ENCODE measurements at regions not wholly inside any gene's neighbourhood (a gene's known extent, or its start where the extent isn't known, plus 50 kb on each side); places are given as distances from the start of the nearest gene placed in this dataset.

DNA sequence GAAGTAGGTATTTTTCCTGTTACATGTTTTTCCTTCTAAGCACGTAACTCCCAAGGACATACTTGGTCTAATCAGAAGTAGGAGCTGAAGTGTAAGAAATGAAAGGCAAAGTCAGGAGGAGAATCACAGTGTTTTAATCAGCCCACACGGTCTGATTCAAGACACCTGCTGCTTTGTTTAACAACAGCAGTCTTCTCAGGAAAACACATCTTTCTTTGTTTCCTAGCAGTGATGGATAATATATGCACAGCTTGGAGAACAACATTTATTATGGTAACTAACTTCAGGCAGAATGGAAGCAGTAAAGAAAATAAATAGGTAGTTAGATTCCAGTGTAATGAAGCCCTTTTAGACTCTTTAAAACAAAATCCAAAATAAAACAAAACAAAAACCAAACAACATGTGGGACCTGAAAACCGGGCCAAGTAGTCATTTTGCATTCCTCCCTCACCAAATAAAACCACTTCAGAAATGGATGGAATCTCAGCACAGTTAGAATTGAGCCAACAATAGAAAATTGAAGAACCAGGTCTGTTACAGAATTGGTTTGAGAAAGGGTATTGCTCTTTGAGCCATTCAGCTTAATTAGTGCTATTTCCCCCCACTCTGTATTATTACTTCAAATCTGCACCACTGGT lies 61.1 kb upstream of the UGP2 start:
- TF ChIP-seq, protein P1, sequence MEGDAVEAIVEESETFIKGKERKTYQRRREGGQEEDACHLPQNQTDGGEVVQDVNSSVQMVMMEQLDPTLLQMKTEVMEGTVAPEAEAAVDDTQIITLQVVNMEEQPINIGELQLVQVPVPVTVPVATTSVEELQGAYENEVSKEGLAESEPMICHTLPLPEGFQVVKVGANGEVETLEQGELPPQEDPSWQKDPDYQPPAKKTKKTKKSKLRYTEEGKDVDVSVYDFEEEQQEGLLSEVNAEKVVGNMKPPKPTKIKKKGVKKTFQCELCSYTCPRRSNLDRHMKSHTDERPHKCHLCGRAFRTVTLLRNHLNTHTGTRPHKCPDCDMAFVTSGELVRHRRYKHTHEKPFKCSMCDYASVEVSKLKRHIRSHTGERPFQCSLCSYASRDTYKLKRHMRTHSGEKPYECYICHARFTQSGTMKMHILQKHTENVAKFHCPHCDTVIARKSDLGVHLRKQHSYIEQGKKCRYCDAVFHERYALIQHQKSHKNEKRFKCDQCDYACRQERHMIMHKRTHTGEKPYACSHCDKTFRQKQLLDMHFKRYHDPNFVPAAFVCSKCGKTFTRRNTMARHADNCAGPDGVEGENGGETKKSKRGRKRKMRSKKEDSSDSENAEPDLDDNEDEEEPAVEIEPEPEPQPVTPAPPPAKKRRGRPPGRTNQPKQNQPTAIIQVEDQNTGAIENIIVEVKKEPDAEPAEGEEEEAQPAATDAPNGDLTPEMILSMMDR (IDR thresholded peaks at IDR 0.05; ENCODE audit: insufficient read depth, low read length, missing control alignments): no peak
- POLR2A ChIA-PET: no interaction called here

DNA sequence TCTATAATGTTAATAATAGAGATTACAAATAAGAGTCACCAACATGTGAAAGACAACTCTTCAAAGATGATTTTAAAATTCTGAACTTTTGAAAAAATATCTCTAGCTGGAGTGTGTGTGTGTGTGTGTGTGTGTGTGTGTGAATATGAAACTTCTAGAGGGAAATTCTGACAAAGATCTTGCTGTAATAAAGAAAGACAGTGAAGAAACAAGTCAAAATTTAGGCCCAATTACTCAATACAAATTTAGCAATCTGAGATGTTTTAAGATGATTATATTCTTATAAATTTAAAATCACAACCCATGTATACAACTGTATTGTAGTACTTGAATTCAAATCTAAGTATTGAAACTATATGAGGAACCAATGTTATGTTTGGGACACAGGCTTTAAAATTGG lies 57.2 kb upstream of the UGP2 start:
- no peak for DNase-seq (ENCODE audit: low read depth, low spot score)
- POLR2A ChIA-PET: no interaction called here
- TF ChIP-seq, protein P1 (IDR thresholded peaks at IDR 0.05; ENCODE audit: insufficient read depth, low read length, missing control alignments): no peak
- CTCF ChIA-PET: no interaction called here
- no peak overlapping the region for H3K4me3 ChIP-seq (ENCODE audit: low read depth, low read length)

More for the DNA sequence above, 61.1 kb upstream of the UGP2 start:
- no peak overlapping the region for H3K4me3 ChIP-seq (ENCODE audit: low read depth, low read length)
- CTCF ChIA-PET: no interaction called here
- no peak for DNase-seq (ENCODE audit: low read depth, low spot score)

DNA sequence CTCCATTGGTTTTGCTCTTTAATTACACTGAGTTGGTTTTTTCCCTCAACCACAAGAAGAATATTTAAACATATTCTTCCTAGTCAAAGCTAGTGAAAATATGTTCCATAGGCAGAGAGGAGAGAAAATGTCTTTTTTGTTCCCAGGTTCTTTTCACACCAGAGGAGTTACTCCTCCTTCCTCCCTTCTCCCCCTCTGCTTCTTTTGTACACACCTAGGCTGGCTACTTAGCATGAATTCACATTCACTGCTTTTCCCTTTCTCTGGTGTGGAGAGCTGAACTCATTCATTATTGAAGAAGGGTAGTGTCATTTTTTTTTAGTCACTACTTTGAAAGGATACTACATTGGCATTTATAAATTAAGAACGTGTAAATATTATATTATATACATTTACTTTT lies 56.6 kb upstream of the UGP2 start:
- no peak overlapping the region for H3K4me3 ChIP-seq (ENCODE audit: low read depth, low read length)
- DNase-seq (ENCODE audit: low read depth, low spot score): no peak
- POLR2A ChIA-PET: no interaction called here
- TF ChIP-seq, protein P1 (IDR thresholded peaks at IDR 0.05; ENCODE audit: insufficient read depth, low read length, missing control alignments): no peak
- CTCF ChIA-PET: no interaction called here

DNA sequence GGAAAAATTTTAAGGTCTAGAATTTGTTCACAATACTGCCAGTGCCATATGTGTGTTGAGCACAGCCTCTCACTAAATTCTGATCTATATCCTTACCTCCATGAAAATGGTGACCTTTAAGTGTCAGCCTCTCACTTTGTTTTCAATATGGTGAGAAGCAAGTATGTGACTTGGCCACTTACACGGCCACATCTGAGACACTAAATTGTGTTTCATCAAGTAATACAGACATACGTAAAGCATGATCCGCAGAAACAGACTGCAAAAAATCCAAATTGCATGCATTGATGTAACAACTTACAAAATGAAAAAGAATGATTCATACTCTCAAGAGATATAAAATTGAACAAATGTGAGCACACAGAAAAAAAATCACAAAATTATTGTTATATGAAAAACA lies 55.2 kb upstream of the UGP2 start:
- ChIA-PET CTCF (no interaction called here), POLR2A (no interaction called here)
- no peak for DNase-seq (ENCODE audit: low read depth, low spot score)

DNA sequence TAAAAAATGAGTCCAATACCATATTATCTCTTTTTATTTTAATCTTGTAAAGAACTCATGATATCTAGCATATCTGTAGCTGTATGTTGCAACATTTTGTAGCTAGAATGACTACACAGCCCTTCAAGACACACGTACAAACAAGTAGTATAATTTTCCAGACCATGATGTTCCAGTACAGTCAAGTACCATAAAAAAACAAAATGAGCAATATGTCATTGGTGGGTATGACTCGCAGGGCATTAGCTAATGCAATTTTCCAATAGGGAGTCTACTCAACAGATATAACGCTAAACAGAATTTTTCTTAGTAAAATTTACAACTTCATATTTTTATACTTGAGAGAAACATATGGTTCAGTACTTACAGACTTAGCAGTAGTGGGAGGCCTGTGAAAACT lies 53.6 kb upstream of the UGP2 start:
- H3K4me3 ChIP-seq (ENCODE audit: low read depth, low read length): no peak overlapping the region
- TF ChIP-seq, protein P1 (IDR thresholded peaks at IDR 0.05; ENCODE audit: insufficient read depth, low read length, missing control alignments): no peak
- DNase-seq (ENCODE audit: low read depth, low spot score): peak; percentile 28
- CTCF ChIA-PET: interaction anchor here (1.0 kb wide), 1 partner anchor 88 kb away, joined by 3 read pairs; no protein-coding TSS in a partner anchor
- POLR2A ChIA-PET: interaction anchor here (0.6 kb wide), 1 partner anchor 74 kb away, joined by 5 read pairs; no protein-coding TSS in a partner anchor

More for the DNA sequence above, 55.2 kb upstream of the UGP2 start:
- TF ChIP-seq, protein P1 (IDR thresholded peaks at IDR 0.05; ENCODE audit: insufficient read depth, low read length, missing control alignments): no peak
- no peak overlapping the region for H3K4me3 ChIP-seq (ENCODE audit: low read depth, low read length)

DNA sequence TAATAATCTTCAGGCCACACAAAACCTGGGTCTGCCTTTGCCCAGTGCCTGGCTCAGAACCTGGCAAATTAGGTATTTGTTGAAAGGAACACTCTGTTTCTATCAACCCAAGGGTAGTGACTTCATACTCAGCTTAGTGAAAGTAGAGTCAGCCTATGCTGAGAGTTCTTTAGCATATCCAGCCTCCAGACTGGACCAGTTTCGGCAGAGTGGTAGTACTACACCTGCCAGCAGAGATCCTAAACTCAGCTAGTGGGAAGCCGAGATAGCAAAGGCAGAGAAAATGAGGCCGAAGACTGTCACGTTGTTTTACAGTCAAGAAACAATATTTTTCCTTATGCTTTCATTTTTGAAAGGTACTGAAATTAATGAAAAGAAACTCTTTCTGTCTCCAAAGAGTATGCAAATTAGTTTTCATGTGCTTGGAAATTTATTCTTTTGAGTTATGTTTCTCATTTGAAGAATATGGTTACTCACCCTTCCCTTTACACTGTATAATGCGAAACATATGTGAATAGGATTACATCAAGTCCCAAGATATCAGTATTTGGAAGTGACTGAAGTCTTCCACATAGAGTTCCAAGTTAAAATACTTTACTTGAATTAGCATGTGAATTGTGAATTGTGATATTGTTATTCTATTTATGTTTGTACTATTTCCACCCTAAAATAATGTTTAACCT lies 52.2 kb upstream of the UGP2 start:
- no peak for DNase-seq (ENCODE audit: low read depth, low spot score)
- CTCF ChIA-PET: no interaction called here
- POLR2A ChIA-PET: no interaction called here
- H3K4me3 ChIP-seq (ENCODE audit: low read depth, low read length): peak overlapping the region; percentile 16; the same call in 1 of the 2 replicates
- TF ChIP-seq, protein P1 (IDR thresholded peaks at IDR 0.05; ENCODE audit: insufficient read depth, low read length, missing control alignments): no peak

All from AG04449 (cell line).